ENCODE measurements at regions not wholly inside any gene's neighbourhood (a gene's known extent, or its start where the extent isn't known, plus 50 kb on each side); places are given as distances from the start of the nearest gene placed in this dataset.

DNA sequence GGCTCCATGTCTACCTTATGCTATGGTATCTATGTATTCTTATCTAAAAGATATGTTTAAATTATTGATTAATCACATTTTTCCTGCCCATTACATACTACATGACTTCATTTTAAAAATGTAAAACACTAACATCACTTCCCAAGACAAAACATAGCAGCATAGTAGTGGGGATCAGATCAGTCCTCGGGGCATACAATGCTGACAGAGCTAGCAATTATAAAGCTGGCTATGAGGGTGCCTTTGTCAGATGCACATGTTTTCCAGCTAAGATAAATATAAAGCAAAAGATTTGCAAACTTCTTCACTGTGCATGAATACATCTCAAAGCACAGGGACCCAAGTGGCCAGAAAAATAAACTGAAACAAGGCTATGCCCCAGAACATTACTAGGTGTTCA is 549.8 kb upstream of the INTU start:
- DNase-seq (ENCODE audit: low spot score) = no peak

DNA sequence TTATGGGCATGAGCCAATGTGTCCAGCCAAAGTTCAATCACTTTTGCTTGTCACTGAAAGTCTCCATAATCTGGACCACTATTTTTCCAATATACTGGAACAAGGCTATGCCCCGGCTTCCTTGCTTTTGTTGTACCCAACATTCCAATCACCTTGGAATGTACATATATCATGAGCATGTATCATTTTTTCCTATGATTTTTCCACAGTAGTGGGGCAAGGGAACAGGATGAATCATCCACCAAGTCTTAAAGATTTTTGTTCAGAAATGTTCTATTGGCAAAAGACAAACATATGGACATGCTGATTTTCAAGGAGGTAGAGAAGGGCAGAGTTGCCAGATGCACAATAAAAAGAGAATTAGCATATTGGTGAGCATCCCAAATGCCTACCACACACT is 548.1 kb upstream of the INTU start:
- peak; percentile 12 for DNase-seq (ENCODE audit: low spot score)

DNA sequence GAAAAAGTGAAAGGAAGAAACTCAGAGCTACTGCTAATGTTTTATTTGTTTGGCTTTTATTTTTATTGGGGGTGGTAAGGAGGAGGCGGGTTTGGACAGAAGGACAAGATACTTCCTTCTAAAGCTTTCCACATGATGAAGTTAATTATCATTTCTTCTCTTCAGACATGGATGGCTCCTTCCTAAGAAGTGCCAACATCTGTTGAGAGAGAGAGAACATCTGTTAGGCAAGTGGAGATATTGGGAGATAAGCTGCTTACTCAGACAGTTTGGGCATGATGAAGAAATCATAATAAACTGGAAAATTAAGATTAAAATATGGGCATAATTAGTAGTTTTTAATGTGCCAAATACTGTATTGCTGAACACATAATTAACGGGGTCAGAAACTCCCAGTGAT is 535.7 kb upstream of the INTU start:
- no peak for DNase-seq (ENCODE audit: low spot score)

DNA sequence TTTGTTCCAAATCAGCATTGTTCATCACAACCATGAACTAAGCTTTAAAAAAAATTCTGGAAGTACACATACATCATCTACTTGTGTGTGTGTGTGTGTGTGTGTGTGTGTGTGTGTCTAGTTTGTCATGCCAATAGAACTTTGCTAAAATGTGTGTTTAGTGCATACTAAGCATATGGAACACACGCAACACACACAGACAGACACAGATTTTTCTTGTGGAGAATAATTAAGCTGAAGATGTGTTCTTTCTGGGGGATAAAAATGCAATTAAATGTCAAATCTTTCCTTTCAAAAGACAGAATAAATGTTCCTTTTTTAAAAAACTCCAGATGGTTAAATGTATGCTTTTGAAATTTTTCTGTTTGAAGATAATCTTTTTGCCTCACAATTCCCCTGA is 530.4 kb upstream of the INTU start:
- DNase-seq (ENCODE audit: low spot score) = no peak

DNA sequence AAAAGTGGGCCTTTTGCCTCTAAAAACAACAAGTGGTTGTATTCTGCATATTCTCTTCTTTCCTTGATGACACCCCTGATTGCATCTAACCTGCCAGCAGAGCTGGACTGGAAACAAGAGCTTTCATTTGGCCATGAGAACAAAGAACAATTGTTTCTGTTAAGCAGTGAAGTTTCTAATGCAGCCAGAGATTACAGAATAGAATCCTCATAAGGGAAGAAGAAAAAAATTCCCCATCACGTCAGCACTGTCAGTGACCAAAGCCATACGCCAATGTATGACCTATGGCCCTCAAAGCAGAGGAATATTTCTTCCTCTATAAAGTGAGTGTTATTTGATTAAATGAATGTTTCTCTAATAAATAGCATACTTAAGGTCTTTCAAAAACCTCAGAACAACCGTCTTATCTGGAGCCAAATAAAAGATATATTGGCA is 529.1 kb upstream of the INTU start:
- DNase-seq (ENCODE audit: low spot score) = peak; percentile 89

DNA sequence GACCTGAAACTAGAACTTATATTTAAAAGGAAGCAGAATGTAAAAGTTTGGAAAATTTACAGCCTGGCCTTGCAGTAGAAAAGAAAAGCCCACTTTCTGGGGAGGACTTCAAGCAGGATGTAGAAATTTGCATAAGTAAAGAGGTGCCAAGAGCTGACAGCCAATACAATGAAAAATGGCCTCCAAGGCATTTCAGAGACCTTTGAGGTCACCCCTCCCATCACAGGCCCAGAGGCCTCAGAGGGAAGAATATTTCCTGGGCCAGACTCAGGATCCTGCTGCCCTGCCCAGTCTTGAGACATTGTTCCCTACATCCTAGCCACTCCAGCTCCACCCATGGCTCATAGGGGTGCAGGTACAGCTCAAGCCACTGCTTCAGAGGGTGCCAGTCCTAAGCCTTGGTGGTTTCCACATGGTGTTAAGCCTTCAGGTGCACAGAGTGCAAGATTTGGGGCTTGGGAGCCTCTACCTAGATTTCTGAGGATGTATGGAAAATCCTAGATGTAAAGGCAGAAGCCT is 518.9 kb upstream of the INTU start:
- no peak for DNase-seq (ENCODE audit: low spot score)

DNA sequence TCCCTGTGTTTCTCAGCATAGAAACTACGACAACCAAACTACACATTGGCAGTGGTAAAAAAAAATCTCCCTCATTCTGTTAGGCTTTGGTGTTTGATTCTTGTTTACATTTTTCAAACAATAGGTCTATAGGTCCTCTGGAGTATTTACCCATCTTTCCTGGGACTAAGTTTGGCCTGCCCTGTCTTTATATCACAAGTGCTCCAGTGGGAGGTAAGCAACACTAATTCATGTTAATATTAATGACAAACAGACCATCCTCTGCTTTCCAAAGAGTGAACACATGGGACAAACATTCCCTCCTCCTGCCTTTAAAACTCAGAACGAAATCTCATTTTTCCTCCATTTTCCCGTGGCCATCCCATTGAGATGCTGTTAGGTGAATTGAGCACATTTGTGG is 514.1 kb upstream of the INTU start:
- no peak for DNase-seq (ENCODE audit: low spot score)

DNA sequence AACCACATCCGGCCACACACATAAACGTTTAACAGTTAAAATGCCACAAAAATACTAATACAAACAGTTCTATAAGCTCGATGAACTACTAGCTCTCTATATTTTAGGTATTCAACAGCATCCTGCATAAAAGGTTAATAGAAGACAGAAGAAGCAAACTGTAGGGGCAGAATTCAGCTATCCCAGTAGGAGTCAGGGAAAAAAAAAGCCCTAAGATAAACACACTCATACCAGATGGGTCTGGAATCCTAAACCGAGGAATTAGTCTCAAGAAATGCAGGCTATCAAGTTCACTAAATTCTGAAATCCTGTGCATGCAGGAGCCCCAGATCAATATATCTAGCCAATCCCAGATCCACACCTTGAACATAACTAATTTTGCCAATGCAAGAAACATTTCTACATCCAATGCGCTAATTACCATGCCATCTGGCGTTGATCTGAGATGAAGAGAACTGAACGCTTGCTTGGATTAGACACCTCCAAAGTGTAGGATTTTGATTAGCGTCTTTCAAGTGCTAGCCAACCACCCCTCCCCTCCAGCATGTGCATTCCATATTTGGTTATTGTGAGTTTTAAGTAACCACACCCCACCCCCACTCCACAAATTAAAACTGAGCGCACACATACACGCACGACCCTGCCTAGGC is 512.2 kb upstream of the INTU start:
- DNase-seq (ENCODE audit: low spot score) = no peak

DNA sequence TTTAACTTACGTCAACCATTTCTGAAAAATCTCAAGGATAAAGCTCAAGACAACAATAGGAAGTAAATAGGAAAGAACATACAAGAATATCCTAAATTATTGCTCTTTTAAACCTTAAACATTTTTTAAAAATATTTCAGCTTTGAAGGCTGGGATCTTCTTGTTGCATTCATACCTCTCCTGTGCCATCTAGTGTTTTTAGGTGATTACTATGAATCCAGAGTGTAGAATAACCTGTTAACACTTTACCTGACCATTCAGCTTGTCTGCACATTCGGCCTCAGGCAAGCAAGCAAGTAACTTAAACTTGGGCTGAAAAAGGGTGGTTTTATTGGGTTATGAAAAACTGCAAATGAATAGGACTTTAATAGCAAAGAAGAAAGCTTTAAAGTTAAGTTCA is 507.8 kb upstream of the INTU start:
- DNase-seq (ENCODE audit: low spot score) = peak; percentile 9

DNA sequence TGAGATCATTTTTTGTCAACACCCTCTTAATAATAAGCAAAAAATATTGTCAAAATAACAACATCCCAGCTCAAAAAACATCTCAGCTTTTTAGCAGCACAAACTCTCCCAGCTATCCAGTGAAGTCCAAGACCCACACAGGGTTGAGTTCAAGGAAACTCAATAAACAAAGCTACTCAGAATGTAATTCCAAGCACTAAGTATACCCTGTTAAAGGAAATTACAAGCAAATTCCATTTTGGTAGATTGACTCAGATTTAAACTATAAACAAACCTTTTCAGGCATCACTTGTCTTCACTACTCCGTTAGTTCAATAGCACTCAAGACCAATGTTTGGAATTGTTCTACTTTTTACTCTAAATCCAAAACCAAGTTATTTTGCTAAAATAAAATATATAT is 506.0 kb upstream of the INTU start:
- DNase-seq (ENCODE audit: low spot score) = no peak

DNA sequence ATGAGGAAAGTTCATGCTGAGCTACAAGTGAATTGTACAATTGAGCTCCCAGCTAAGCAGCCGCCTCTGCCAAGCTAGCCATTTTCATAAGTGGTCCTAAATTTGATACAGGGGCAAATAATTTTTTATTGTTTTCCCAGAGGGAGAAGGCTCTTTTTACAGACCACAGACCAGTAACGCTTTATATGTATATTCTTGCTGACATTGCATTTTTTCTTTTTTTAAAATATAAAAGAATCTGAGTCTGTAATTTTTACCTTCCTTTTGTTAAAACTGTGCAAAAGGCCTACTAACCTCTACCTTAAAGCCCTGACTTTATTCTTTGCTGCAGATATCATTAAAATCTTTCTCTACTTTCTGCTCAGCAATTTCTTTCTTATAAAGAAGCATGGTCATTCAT is 501.2 kb upstream of the INTU start:
- peak; percentile 14 for DNase-seq (ENCODE audit: low spot score)

DNA sequence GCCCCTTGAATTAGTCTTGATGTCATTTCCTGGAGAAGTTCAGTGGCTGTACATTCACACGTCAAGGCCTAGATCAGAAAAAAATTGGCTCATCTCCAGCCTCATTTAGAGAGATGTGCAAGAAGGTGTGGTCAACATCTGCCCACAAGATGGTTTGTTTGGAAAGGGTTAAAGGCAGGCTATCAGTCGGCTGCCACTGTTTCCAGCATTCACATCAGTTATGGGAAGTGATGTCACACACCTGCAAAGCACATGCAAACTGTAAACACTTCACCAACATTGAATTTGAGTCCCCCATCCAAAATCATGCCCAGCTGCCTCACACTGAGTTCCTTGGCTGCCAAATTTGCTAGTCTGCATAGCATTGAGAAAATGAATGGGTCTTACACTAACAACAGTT is 498.3 kb upstream of the INTU start:
- no peak for DNase-seq (ENCODE audit: low spot score)

DNA sequence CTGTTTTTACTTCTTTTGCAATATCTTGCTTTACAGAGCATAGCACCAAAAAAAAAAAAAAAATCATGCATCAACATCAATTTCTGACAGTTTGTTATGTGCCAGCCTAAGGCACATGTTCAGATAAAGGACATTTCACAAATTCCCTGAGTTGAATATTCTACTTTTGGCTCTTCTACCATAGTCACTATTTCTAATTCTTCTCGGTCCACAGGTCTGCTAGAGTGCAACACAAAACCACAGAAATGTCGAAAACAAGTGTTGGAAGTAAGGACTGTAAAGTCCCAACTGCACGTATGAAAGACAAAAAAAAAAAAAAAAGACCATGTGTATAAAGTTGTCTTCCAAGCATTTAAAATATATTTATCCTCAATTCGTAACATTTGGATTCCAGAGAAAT is 494.2 kb upstream of the INTU start:
- DNase-seq (ENCODE audit: low spot score) = no peak

DNA sequence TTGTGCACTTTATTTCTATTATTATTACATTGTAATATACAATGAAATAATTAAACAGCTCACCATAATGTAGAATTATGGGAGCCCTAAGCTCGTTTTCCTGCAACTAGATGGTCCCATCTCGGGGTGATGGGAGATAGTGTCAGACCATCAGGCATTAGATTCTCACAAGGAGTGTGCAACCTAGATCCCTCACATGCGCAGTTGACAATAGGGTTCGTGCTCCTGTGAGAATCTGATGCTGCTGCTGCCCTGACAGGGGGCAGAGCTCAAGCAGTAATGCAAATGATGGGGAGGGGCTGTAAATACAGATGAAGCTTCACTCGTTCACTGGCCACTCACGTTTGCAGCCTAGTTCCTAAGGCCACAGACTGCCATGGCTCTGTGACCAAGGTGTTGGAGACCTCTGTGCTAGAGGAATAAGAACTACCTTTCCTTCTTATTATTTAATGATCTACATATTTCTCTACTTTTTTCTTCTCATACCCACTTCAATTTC is 492.9 kb upstream of the INTU start:
- DNase-seq (ENCODE audit: low spot score) = no peak

DNA sequence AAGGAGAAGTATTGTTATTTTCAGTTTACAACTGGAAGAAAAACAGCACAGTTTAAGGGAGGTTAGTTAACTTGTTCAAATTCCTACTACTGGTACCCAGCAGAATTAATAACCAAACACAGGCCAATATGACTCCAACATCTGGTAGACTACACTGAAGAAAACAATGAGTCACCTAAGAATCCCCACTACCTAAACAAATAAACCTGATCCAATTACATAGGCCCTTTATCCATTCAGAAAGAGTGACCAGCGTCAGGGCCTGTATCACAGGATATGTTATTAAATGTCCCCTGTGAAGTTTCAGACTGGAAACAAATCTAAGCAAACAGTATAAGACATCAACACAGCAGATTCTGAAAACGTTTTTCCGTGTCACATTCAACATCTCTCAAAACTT is 492.5 kb upstream of the INTU start:
- no peak for DNase-seq (ENCODE audit: low spot score)

DNA sequence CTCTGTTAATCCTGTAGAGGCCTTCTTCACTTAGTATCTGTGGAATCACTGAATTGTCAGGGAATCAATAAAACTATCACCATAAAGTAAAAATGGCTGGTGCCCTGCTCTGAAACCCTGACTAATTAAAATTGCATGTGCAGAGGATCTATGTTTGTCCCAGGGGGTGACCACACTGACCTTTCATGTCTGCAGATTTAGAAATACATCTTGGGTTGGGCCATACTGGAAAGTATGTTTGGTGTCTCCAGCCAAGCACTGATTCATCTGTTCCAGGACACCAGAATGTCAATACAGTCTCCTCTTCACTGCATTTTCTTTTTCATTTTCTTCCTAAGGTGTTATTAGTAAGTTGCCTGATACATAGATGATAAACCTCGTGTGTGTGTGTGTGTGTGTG is 490.9 kb upstream of the INTU start:
- no peak for DNase-seq (ENCODE audit: low spot score)

DNA sequence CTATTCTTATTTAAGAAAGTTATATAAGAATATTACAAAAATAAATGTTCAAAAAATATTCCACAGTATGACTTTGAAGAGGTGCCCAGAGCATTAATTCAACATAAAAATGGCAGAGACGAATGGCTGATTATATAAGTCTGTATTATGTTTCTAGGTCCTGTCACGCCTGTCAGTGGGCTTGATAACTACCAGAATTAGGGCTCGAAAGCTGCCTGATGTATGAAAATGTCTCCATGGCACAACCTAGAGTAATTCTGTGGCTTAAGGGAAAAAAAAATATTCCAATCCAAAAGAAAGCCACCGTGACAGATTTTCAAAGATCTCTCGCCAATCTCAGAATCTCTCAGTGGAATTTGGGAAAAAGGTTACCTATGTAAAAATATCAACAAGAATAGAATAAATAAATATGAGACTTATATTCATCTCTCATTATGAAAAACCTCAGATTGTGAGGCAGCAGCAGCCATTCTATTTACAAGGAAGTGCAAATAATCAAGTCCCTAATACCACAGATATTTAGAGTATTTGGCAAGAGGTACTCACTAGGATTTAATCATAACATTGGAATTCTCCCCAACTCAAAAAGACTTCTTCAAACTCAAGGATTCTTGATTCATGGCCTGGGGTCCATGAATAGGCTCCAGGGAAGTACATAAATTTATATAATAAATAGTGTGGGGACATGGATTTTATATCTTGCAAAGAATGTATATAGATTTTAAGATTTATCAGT is 489.1 kb upstream of the INTU start:
- DNase-seq (ENCODE audit: low spot score) = no peak

DNA sequence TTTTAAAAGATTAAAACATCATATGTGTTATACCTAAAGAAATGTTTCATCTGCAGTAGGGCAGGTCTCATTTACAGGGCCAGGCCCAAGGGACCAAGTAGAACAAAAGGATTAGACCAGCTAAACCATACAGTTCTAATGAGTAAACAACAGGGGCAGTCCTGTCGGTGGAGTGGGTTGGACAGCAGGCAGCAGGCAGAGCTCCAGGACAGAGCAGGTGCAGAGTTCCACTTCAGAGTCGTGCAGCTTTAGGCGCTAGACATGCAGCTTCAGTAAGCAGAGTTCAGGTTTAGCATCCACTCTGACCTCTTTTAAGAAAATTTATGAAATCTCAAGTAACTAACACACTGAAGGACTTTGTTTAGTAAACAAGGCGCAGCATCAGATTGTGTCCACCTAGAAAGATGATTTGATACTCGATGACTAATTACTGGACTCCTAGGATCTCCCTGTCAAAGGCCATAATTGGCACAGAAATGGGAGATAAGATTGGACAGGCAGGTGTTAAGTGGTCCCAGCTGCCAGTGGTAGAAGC is 487.7 kb upstream of the INTU start:
- no peak for DNase-seq (ENCODE audit: low spot score)

DNA sequence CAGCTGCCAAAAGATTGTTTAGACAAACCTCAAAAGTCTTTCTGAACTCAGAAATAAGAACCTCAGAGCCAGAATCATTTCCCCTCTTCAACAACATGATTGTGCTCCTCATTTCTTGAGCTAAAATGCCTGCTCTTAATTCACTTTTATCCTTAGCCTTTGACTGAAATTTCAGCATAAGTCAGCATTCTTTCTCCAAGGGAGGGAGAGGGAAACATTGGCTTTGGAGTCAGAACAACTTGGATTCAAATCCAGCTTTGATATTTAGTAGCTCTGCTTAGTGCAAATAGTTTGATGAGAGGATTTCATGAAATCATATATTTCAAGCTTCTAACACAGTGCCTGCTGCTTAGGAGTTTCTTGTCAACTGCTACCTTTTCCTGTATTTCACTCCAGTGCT is 484.6 kb upstream of the INTU start:
- DNase-seq (ENCODE audit: low spot score) = no peak

DNA sequence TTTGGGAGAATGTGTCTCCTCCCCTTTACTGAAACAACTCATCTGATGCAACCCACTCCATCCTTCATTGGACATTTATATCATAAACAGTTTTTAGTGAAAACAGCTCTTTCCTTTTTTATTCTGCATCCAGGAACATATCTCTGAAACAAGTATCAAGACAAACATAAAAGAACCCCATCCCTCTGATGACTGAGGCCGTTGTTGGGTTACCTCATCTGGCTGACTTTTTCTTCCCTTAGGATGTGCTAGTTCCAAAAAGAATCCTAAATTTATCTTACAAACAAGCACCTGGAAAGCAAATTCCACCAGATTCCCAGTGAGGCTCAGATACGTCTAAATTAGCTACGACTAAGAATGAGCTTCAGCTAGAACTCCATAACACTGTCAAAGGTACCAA is 483.7 kb upstream of the INTU start:
- DNase-seq (ENCODE audit: low spot score) = no peak

DNA sequence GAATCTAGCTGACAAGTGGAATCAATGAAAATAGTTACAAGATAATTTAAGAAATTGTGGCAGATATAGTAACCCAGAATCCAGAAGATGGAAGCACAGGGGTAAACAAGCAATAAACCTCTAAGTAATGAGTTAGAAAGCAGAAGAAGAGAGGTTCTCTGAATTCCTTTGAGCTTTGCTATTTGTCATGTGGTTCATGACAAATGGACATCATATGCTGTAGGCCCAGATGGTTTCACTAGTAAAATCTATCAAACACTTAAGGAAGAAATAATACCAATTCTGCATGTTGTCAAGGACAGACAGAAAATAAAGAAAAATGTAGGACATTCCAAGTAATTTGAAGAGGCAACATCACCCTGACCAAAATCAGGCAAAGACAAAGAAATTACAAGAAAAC is 480.8 kb upstream of the INTU start:
- DNase-seq (ENCODE audit: low spot score) = no peak

DNA sequence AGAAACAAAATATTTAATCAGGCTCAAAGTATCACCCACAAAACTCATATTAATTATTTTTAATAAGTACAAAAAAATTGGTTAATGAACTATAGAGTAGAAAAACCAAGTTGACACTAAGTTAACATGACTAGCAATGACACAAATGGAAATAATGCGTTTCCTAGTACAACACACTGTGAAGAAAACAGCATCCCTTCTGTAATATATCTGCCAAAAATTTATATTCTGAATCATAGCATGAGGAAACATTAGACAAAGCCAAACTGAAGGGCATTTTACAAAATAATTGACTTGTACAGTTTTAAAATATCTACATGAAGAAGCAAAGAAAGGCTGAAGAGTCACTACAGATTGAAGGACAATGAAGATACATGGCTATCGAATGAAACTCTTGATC is 477.6 kb upstream of the INTU start:
- no peak for DNase-seq (ENCODE audit: low spot score)

DNA sequence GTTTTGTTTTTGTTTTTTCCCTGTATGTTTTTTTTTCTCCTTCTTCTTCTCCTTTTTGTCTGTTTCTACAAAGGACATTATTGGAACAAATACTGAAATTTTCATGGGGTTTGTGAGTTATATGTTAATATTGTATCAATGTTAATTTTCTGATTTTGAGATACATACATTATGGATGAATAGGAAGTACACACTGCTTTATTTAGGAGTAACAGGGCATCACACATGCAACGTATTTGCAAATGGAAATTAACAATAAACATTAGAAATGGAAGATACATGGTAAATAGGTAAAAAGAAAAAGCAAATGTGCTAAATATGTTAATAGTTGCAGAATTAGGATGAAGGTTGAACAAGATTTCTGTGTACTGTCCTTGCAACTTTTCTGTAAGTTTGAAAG is 477.2 kb upstream of the INTU start:
- DNase-seq (ENCODE audit: low spot score) = no peak
